HepG2 (cell line): ENCODE measurements at regions not wholly inside any gene's neighbourhood (a gene's known extent, or its start where the extent isn't known, plus 50 kb on each side); places are given as distances from the start of the nearest gene placed in this dataset.

Experiments
- ATAC-seq: fragments of 200-7000 bp; cut with Tn5 transposase; 3 replicates; pipeline ENCODE4 v1.9.1; 2020; ENCODE audit warnings: mild to moderate bottlenecking, moderate library complexity
- BruUV-seq: library from RNA; stranded (reverse); fragments of 400-500 nt; replicated peaks from 2 replicates; lab custom pipeline; 2021; lab: Mats Ljungman, UMichigan
- CTCF ChIA-PET: fragments of 300-600 bp; formaldehyde crosslinking; extraction: SDS; loops from one replicate; lab custom pipeline; 2021; ENCODE audit warnings: low total read pairs, inconsistent platforms, low intra/inter-chr PET ratio; lab: Yijun Ruan, JAX
- POLR2A ChIA-PET: fragments of 350-600 bp; sonication (Branson Sonifier 250); formaldehyde crosslinking; loops from one replicate; lab custom pipeline; 2020; ENCODE audit warnings: antibody characterized with exemption, inconsistent platforms; lab: Yijun Ruan, JAX
- DNase-seq: peaks from one replicate; pipeline ENCODE4 v3.0.0-alpha.2; 2015; ENCODE audit warnings: low spot score
- FAIRE-seq: peaks from 3 replicates; lab custom pipeline; 2011; peaks lifted over from hg19 to GRCh38; lab: Jason Lieb, UNC
- H2AFZ ChIP-seq: one replicate; pipeline ENCODE4 v1.6.1; 2011; ENCODE audit warnings: low read length, inconsistent platforms
- H3K27ac ChIP-seq: fragments of 300-600 bp; 3 replicates; pipeline ENCODE4 v1.8.0; 2011; ENCODE audit warnings: mixed run types, mild to moderate bottlenecking, mixed read lengths, low read length, inconsistent platforms; ENCODE audit not compliant: insufficient read depth; ENCODE audit errors: extremely low read length
- H3K27me3 ChIP-seq, 2 experiments: fragments of 200-600 bp in 1 of 2; 2 replicates in 1 of 2; 3 replicates in 1 of 2; pipeline versions ENCODE4 v1.6.0 to v1.8.0; 2011; ENCODE audit warnings: low read length in 2 of 2, mild to moderate bottlenecking in 2 of 2, moderate library complexity in 2 of 2, inconsistent platforms in 1 of 2; ENCODE audit not compliant: insufficient read depth in 2 of 2, control insufficient read depth in 1 of 2
- H3K36me3 ChIP-seq, 2 experiments: fragments of 200-600 bp in 1 of 2; replicated peaks in 1 of 2; 2 replicates in 1 of 2; 3 replicates in 1 of 2; pipeline versions ENCODE4 v1.5.1 to v1.8.0; 2011; ENCODE audit warnings: low read length in 2 of 2, inconsistent platforms in 1 of 2; ENCODE audit not compliant: insufficient read depth in 2 of 2, control insufficient read depth in 1 of 2
- H3K4me1 ChIP-seq: 2 replicates; pipeline ENCODE4 v1.5.1; 2012; ENCODE audit warnings: low read length, inconsistent platforms; ENCODE audit not compliant: insufficient read depth
- H3K4me2 ChIP-seq: 2 replicates; pipeline ENCODE4 v1.6.0; 2011; ENCODE audit warnings: low read depth, low read length, inconsistent platforms
- H3K4me3 ChIP-seq, 3 experiments: fragments of 200-600 bp in 1 of 3; sonication (generic), shearing (Covaris generic) in 1 of 3; replicated peaks in 1 of 3; 2 replicates each; pipeline ENCODE4 v1.5.1; 2011 to 2016; ENCODE audit warnings: low read length in 3 of 3, inconsistent platforms in 2 of 3, low read depth in 2 of 3, mild to moderate bottlenecking in 2 of 3, control low read depth in 1 of 3, mixed read lengths in 1 of 3; ENCODE audit not compliant: insufficient read depth in 1 of 3
- H3K79me2 ChIP-seq: one replicate; pipeline ENCODE4 v1.6.1; 2011; ENCODE audit warnings: low read length, inconsistent platforms; ENCODE audit not compliant: insufficient read depth
- H3K9ac ChIP-seq: 2 replicates; pipeline ENCODE4 v1.6.0; 2011; ENCODE audit warnings: mild to moderate bottlenecking, low read depth, low read length, inconsistent platforms; ENCODE audit not compliant: insufficient read depth
- H3K9me3 ChIP-seq: 2 replicates; pipeline ENCODE4 v1.5.1; 2012; ENCODE audit warnings: mild to moderate bottlenecking, low read length
- H4K20me1 ChIP-seq: 2 replicates; pipeline ENCODE4 v1.6.0; 2011; ENCODE audit warnings: inconsistent platforms, mild to moderate bottlenecking, low read length, moderate library complexity; ENCODE audit not compliant: insufficient read depth
- CBX5 ChIP-seq: sonication (generic); formaldehyde crosslinking; IDR thresholded peaks from 2 replicates; pipeline ENCODE4 v1.4.0; 2020; ENCODE audit warnings: missing genetic modification reagents, borderline replicate concordance
- GMEB1 ChIP-seq: sonication (generic); formaldehyde crosslinking; IDR thresholded peaks from 2 replicates; pipeline ENCODE4 v1.5.1; 2020; ENCODE audit warnings: missing genetic modification reagents, mild to moderate bottlenecking, borderline replicate concordance
- GPN1 ChIP-seq: sonication (generic); formaldehyde crosslinking; IDR thresholded peaks from 2 replicates; pipeline ENCODE4 v1.5.1; 2020; ENCODE audit warnings: missing genetic modification reagents, borderline replicate concordance
- MIER2 ChIP-seq: IDR thresholded peaks from 2 replicates; pipeline ENCODE4 v1.6.1; 2016; ENCODE audit warnings: missing biosample characterization, missing genetic modification reagents
- MYPOP ChIP-seq: sonication (generic); formaldehyde crosslinking; IDR thresholded peaks from 2 replicates; pipeline ENCODE4 v1.8.1; 2023; ENCODE audit warnings: mild to moderate bottlenecking, moderate library complexity, missing genetic modification reagents
- NFIC ChIP-seq: IDR thresholded peaks from 2 replicates; pipeline ENCODE4 v1.6.1; 2012; ENCODE audit warnings: mild to moderate bottlenecking, low read length, inconsistent platforms
- RBFOX2 ChIP-seq: fragments of 200-400 bp; formaldehyde crosslinking; IDR thresholded peaks from 2 replicates; pipeline ENCODE4 v1.6.1; 2017; ENCODE audit warnings: low read depth, mild to moderate bottlenecking, low read length
- RXRA ChIP-seq: sonication (generic); formaldehyde crosslinking; IDR thresholded peaks from 2 replicates; pipeline ENCODE4 v1.5.1; 2020; ENCODE audit warnings: missing genetic modification reagents
- SRSF9 ChIP-seq: fragments of 200-400 bp; formaldehyde crosslinking; IDR thresholded peaks from 2 replicates; pipeline ENCODE4 v1.6.1; 2018; ENCODE audit warnings: borderline replicate concordance, mild to moderate bottlenecking, low read depth, low read length; ENCODE audit not compliant: insufficient read depth, poor library complexity, severe bottlenecking
- ZBTB7A ChIP-seq: sonication (generic); formaldehyde crosslinking; IDR thresholded peaks from 2 replicates; pipeline ENCODE4 v1.8.0; 2022; ENCODE audit warnings: mild to moderate bottlenecking, missing genetic modification reagents
- ZNF609 ChIP-seq: sonication (generic); formaldehyde crosslinking; IDR thresholded peaks from 2 replicates; pipeline ENCODE4 v1.4.0; 2020; ENCODE audit warnings: mild to moderate bottlenecking, missing genetic modification reagents, borderline replicate concordance
- ZNF615 ChIP-seq: sonication (generic); formaldehyde crosslinking; IDR thresholded peaks from 2 replicates; pipeline ENCODE4 v1.5.0; 2020; ENCODE audit warnings: mild to moderate bottlenecking, missing genetic modification reagents, borderline replicate concordance
- ZNF724P ChIP-seq: sonication (generic); formaldehyde crosslinking; IDR thresholded peaks from 2 replicates; pipeline ENCODE4 v1.8.0; 2022; ENCODE audit warnings: missing genetic modification reagents, borderline replicate concordance
- WGBS: methylation state at CpG from one replicate; pipeline ENCODE4 v1.1.6; 2017; ENCODE audit warnings: low lambda C conversion rate; 5-methylcytosine and 5-hydroxymethylcytosine counted together
- in situ Hi-C: cut with HindIII; loops from 2 replicates; pipeline ENCODE4 v1.10.0; 2017; ENCODE audit warnings: low pct_unique_long_range_greater_than_20kb; ENCODE audit not compliant: extremely low pct_ligation_motif_present
- intact Hi-C: fragments of 100-400 bp; cut with micrococcal nuclease; formaldehyde crosslinking; loops from one replicate; pipeline ENCODE4 v1.10.0; 2022; ENCODE audit not compliant: unreplicated experiment

GRCh38 chr20:57912227-57912582, 202.4 kb upstream of the PMEPA1 start (continued):
- TF ChIP-seq ZNF615 (CRISPR knock-in tag): no peak
- no peak for TF ChIP-seq GMEB1 (CRISPR knock-in tag)

GRCh38 chr20:57911512-57912226, 201.9 kb upstream of the PMEPA1 start:
- in situ Hi-C loops: no loop called here
- no TSS peak for BruUV-seq
- intact Hi-C loops: no loop called here
- TF ChIP-seq GPN1 (CRISPR knock-in tag) (no peak), MIER2 (CRISPR knock-in tag) (no peak), ZNF724P (CRISPR knock-in tag) (no peak), MYPOP (CRISPR knock-in tag) (no peak), ZBTB7A (no peak), RXRA (CRISPR knock-in tag) (no peak), ZNF609 (CRISPR knock-in tag) (no peak), CBX5 (no peak), NFIC (no peak), RBFOX2 (no peak), SRSF9 (no peak)

More at GRCh38 chr20:57911512-57912226, 201.9 kb upstream of the PMEPA1 start:
- Histone ChIP-seq H3K27me3 (peaks cover 2 to 25% of the 10 kb centered on the region in 2 experiments; a peak in 3 of 5 replicates), H3K4me1 (no peaks in the 10 kb centered on the region), H3K27ac (no peak overlapping the region), H3K36me3 (no peaks in the 10 kb centered on the region), H2AFZ (no peak overlapping the region), H3K9ac (no peak overlapping the region), H3K4me3 (no peak overlapping the region), H4K20me1 (no peaks in the 10 kb centered on the region), H3K79me2 (no peaks in the 10 kb centered on the region), H3K9me3 (no peaks in the 10 kb centered on the region), H3K4me2 (no peak overlapping the region)
- ATAC-seq: no peak
- ChIA-PET POLR2A (no interaction called here), CTCF (no interaction called here)
- DNase-seq: no peak
- 18% methylated on average over 14 of the region's 14 CpGs for WGBS
- FAIRE-seq: no peak
